KBM-7 (cell line): ENCODE measurements at regions not wholly inside any gene's neighbourhood (a gene's known extent, or its start where the extent isn't known, plus 50 kb on each side); places are given as distances from the start of the nearest gene placed in this dataset.

Experiments used
- DNase-seq: peaks from one replicate; pipeline ENCODE4 v3.0.0-alpha.2; 2015
- in situ Hi-C: fragments of 300-500 bp; cut with MboI; formaldehyde crosslinking; loops from 2 replicates; pipeline ENCODE4 v1.14.3; 2020; ENCODE audit warnings: low sequenced_read_pairs, low pct_unique_long_range_greater_than_20kb, mixed read lengths

DNA sequence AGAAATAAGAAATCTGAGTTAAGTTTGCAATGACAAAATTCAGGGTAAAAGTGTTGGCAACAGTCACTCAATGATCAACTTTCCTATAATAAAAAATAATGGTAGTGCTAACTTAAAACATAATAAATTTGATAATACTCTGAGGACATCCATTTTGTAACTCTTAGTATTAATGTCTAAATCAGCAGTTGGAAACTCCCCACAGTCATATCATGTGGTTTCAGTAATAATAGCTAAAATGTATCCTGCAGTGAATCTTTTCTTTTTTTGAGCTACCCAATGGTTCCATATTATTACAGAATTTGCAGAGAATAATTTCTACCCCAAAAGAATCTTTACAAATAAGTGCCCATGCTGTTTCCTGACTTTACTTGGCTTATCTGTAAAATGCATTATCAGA, 286.7 kb downstream of the PTPRC start:
- in situ Hi-C loops, result no loop called here
- no peak for DNase-seq

DNA sequence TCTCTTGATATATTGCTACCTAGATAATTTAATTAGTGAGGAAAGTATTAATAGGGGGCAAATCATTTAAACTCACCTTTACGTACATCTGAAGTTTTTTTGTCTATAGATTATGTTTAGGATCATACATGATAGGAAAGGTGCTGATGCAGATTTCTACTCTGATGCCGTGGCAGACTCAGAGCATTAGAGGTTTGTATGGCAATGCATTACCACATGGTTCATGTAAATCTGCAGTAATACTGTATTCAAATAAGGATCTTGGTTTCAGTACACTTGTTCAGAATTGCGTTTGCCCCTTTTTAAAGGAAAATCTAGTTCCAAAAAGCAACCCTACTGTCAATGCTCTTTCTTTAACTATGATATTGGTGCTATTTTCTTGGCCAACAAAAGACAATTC, 288.3 kb downstream of the PTPRC start:
- in situ Hi-C loops, result no loop called here
- DNase-seq, result no peak

DNA sequence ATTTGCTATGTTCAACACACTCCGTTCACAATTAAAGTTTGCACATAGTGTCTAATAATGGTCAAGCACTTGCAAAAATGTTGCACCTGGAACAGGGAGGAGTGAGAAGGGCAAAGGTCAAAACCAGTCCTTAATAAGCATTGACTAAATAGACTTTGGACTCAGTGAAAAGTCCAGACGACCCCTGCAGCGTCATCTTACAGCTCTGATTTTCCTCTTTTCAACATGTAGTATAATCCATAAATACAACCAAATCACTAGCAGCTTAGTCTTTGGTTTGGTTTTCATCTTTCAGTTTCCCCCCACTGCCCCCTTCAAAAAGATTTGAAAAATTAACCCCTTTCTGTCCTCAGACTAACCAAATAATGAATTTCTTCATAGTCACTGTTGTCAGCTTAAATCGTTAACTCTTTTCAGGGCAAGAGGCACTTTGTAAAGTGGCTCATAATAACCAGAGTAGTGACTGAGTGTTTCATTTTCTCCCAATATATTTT, 290.3 kb downstream of the PTPRC start:
- no peak for DNase-seq
- in situ Hi-C loops, result no loop called here

DNA sequence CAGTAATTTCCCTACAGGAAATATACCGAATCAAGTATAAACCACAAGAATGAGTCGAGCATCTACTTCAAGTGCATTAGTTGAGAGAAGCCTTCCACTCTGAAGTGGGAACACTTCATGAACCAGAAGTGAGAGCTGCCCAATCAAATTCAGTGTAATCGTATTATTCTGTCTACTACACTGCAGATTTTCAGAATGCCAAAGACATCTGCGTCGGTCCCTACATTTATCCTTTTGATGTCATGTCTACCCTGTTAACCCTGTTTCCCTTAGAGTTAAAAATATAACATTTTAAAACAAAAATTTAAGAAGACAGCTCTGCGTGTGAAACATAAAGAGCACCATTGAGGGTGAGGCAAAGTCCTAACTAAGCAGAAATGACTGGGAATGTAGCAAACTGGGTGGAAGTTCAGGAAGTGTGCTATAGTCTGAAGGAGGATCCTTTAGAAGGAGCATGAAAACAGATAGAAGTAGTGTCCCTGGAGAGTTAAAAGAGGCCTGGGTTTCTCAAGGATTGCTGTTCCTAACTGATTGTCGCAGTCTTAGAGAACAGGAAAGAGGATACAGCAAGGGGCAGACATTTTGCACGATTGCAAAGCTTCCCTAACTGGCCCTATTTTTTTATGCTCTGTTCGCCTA, 291.2 kb downstream of the PTPRC start:
- in situ Hi-C loops, result no loop called here
- DNase-seq, result peak; percentile 82

DNA sequence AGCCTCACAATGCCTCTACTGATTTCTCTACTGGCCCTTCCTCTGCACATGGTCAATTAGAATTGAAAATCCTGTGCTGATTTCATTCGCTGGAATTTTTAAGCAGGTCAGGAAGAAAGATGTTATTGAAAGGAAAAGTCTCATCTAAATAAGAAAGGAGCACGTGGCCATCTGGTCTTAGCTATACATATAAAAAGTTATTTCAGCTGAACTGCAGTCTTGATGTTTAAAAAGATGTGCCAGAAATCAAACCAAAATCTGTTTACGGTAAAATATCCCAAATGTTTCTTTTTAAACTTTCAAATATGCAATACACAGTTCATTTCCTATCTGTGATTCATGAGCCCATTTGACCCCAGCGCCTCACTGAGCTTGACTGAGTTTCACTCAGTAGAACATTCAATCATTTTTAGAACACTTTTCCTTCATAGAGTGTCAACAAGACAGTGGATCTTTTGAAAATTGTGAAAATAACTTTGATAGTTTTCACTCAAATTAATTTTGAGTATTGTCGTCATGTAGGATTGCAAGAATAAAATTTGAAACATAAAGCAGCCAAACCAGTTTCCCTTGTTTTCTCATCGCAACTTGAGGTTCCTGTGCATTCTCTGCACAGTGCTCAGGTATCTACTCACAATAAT, 293.6 kb downstream of the PTPRC start:
- peak; percentile 38 for DNase-seq

DNA sequence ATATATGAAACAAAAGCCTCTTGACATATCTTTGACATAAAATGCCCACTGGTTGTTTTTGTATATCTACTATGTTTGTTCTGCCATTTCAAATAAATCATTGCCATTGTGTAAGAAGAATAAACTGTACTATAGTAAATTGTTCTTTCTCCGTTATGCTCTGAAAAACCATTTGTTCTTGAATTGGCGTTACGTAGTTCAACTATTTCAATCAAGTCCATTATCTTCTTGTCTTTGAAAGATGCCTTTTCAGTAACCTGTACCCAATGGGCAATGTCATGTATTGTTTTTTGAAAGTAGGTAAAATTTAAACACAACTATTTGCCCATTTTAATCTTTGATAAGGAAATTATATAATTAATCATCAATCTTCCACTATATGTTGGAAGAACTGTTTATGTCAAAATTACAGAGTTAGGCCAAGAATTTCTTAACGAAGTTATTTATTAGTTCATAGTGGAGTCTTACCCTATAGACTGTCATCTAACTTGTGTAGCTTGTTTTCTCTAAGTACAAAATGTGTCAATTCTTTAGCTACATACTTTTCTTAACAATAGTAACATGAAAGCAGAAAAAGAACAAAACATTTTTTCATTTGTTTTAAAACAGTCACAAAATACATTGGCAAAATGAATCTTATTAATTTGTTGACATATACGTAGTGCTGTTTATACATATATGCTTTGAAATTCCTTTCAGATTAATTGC, 294.8 kb downstream of the PTPRC start:
- in situ Hi-C loops, result no loop called here
- DNase-seq, result no peak

More for the DNA sequence above, 293.6 kb downstream of the PTPRC start:
- in situ Hi-C loops, result no loop called here

DNA sequence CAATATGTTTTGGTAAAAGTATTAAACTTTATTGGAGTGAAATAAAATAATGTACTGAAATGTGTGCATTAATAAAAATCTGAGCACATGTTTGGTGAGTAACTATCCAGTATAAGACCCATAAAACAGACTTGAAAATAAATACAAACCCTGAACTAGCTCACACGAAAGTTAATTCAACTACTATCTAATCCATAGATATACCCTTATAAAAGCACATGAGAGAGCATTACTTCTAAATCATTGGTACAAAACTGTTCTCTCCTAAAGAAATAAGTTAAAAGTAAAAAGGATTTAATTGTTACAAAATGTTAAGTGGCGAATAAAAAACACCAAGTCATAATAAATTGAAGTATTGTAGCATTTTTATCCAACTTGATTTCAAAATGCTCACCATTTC, 295.6 kb downstream of the PTPRC start:
- in situ Hi-C loops, result no loop called here

DNA sequence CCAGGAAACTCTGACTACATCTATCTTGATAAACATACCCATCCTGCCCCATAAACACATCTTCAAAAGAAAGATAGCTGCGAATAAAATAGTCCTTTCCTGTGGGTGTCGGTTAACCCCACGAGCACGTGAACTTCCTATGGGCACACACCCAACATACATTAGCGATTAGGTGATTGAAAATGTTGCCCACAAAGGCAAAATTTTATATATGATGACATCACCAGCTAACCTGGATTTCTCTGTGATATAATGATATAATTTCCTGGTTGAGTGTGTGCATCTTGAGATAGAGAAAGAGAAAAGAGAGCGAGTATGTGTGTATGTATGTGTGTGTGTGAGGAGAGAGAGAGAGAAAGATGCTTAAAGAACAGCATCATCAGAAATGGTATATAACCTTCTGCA, 296.1 kb downstream of the PTPRC start:
- DNase-seq, result peak; percentile 82
- in situ Hi-C loops, result no loop called here

More for the DNA sequence above, 295.6 kb downstream of the PTPRC start:
- DNase-seq, result no peak

DNA sequence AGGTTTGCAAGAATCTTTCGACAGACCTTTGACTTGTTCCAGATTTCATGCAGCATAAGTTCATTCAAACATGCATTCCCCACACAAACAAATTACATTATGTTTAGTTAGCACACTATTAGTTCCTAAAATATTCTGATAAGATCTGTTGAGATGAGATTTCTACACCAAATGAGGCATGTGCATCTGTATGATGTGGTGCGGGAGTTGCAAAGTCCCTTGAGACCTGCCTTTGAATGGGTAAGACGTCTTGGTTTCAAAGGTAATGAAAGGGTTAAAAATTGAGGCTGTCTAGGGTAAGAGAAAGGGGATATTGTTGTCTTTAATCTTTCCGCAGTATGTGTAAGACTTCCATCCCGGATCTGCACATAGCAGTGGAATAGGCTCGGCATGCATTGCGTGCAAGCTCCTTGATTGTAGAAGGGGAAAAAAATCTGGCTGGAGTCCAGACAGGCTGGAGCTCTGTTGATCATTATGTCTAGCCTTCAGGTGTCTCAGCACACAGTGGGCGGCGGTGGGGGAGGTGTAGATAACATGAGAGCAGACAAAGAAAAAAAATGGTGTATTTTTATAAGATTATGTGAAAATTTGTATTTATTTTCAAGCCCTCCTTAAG, 296.6 kb downstream of the PTPRC start:
- peak; percentile 96 for DNase-seq
- in situ Hi-C loops, result no loop called here

DNA sequence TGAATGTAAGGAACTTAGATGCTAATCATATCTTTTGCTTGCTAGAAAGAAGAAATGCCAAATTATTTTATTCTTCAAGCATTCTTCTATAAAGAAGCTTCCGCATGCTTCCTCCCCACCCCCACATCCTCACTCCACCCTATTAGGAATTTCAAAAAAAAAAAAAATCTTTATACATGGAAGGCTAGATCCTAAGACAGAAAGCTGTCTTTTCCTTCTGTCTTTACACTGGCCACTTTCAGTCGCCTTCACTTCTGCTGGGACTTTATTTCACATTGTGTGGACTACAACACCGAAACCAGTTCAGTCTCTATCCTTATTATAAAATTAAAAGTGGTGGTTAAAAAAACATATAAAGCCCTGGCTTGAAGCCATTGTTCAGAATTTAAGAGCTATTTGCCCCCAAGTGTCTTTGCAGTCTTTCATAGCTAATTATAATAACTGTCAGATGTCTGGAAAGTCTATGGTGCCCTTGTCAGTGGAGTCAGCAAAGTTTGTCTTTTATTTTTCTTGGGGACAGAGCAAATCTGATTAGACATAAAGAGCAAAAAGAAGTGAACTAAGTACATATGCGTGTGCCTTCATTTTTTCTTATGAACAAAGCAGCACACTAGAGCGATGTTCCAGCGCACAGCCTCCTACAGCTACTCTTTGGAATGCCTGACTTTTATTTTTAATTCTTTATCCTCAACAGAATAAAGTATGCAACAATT, 297.7 kb downstream of the PTPRC start:
- peak; percentile 53 for DNase-seq

DNA sequence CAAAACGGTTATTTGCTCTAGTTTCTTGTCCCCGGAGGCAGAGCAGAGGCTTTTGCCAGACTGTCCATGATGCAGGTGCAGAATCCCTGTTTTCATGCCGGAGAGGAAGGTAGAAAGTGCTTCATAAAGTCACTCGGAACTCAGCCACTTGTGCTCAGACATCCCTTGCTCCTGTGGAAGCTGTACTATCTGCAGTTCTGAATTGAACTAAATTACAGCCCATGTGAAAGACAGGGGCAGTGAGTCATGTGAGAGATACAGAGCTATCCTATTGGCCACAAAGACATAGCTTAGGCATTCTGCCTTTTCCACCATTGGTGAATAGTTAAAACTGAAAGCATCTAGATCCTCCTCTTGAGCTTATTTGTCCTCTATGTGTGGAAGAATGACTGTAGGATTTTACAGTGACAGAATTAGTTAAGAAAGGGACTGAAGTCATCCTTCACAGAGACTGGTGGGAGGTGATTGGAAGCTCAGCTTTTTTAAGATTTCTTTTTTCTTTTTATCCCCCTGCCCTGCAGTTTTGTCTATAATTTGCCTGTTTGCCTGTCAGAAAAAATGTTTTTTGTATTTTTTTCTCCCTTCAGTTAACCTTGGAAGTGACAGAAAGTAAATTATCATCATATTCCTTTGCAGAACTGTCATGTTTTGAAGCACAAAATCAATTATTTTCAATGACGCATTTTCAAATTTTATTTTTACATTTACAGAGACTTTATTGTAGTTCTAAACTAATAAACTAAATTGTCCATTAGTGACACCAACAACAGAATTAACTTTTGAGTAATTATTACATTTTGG, 298.6 kb downstream of the PTPRC start:
- in situ Hi-C loops, result no loop called here

More for the DNA sequence above, 297.7 kb downstream of the PTPRC start:
- in situ Hi-C loops, result no loop called here

DNA sequence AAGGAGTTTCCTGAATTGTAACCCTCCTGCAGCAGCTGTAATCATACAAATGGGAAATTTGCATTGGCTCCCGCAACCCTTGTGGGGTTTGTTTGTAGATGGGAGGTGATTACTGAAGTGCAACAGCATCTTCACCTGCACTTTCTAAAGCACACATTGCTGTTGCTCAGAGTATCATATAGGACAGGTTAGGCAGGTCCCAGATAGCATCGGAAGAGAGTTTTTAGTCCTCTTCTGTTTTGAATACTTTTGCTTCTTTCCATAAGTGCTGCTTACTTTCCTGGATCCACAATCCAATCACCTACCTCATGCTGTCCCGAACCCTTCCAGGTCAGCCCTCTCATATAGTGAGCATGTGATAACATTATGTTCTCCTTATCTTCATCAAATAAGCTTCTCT, 300.4 kb downstream of the PTPRC start:
- DNase-seq, result no peak
- in situ Hi-C loops, result no loop called here

More for the DNA sequence above, 298.6 kb downstream of the PTPRC start:
- peak; percentile 94 for DNase-seq

DNA sequence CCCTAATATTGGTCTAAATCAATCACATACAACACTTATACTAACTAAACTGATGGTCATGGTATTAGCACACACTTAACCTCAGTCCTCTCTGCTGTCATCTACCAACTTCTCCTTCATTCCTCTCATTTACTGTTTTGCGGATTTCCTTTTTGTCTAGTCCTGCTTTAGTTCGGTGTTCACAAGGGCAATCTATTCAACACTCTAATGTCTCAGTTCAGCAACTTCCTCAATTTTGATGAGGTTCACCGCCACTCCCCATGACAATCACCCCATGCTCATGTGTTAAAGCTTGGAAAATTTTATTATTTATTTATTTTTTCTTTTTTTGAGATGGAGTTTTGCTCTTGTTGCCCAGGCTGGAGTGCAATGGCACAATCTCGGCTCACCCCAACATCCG, 301.1 kb downstream of the PTPRC start:
- in situ Hi-C loops, result no loop called here

DNA sequence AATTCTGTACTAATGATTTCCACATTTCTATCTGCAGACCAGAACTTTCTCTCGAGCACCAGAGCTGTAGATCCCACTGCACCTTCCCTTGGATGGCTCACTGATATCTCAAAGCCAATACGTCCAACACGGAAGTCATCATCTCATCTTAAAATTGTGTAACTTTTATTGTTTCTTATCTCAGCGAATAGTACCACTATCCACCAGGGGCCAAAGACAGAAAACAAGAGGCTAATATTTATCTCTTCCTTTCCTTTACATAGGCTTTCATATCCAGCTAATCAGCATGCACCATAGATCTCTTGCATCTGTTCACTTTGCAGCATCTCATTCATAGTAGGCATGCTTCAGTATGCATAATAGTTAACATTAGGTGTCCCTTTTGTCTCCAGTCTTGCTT, 303.6 kb downstream of the PTPRC start:
- in situ Hi-C loops, result no loop called here
- DNase-seq, result no peak

More for the DNA sequence above, 301.1 kb downstream of the PTPRC start:
- peak; percentile 86 for DNase-seq

DNA sequence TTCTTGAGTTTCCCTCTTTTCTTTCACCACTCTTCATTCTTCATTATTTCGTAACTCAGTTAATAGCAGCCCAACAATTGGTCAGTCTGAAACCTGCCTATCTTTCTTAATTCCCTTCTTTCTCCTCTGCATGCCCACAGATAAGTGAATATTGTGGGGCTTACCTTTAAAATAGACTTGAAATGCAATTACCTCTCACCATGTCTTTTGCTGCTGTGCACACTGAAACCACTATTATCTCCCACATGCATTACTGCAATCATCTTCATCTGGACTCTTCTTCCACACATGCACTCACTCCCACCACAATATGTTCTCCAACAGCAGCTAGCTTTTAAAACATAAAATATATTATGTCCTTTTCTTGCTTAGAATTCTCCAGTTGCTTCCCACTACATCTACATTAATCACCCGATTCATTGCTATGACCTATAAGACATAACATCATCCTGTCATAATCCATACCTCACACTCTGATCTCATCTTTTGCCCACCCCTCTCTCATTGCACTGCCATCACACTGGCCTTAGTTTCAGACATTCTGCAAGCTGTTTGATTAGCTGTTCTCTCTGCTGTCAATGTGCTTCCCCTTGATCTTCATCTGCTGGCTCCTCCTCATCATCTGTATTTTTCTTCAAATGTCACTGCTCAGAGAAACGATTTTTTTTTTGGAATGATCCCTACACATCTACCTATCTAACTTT, 304.8 kb downstream of the PTPRC start:
- in situ Hi-C loops, result no loop called here
- DNase-seq, result no peak

DNA sequence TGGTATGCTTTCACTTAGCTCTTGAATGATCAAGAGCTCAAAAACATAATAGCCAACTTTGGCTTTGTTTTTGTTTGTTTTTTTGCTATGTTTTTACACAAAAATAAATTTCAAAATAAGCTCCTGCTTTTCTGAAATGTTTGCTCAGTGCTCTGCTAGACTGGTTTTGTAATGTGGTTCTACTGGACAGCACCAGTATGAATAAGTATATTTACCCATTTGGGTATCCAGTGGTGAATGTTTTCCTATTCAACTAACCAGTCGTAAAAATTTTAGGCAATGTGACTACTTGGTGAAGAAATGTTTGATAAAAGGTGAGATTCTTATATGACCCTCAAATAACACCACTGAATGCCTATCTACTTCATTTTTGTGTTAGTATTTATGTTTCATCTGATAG, 308.6 kb downstream of the PTPRC start:
- in situ Hi-C loops, result no loop called here

DNA sequence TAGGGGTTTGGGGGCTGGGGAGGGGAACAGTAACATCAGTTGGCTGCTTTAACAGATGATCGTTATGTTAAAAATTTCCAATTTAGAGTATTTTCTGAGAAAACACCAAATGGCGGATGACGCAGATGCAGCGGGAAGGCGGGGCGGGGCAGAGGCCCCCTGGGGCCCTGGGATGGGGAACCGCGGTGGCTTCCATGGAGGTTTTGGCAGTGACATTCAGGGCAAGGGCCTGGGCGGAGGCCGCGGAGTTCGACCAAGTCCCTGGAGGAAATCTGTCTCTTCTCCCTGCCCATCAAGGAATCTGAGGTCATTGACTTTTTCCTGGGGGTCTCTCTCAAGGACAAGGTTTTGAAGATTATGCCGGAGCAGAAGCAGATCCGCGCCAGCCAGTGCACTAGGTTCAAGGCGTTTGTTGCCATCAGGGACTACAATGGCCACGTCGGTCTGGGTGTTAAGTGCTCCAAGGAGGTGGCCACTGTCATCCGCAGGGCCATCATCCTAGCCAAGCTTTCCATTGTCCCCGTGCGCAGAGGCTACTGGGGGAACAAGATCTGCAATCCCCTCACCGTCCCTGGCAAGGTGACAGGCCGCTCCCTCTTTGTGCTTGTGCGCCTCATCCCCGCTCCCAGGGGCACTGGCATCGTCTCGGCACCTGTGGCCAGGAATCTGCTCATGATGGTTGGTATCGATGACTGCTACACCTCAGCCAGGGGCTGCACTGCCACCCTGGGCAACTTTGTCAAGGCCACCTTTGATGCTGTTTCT, 310.2 kb downstream of the PTPRC start:
- in situ Hi-C loops, result no loop called here
- no peak for DNase-seq

More for the DNA sequence above, 308.6 kb downstream of the PTPRC start:
- DNase-seq, result no peak
